ENCODE measurements at regions not wholly inside any gene's neighbourhood (a gene's known extent, or its start where the extent isn't known, plus 50 kb on each side); places are given as distances from the start of the nearest gene placed in this dataset.

GRCh38 chr16:52725461-52725860 lies 178.5 kb upstream of the TOX3 start:
- TF ChIP-seq CTCF (conservative IDR thresholded peaks at IDR 0.05; ENCODE audit: low read depth, low read length), result no peak
- TF ChIP-seq EZH2phosphoT487 (IDR thresholded peaks at IDR 0.05; ENCODE audit: borderline replicate concordance, low read length), result no peak
- no peak for TF ChIP-seq EZH2 (IDR thresholded peaks at IDR 0.05; ENCODE audit: low read length, unreplicated experiment)

All from PC-3 (cell line).